Pons (tissue), 1 donor: ENCODE measurements at regions not wholly inside any gene's neighbourhood (a gene's known extent, or its start where the extent isn't known, plus 50 kb on each side); places are given as distances from the start of the nearest gene placed in this dataset.

Experiments
- DNase-seq: peaks from one replicate; pipeline ENCODE4 v3.0.0-alpha.2; 2016; ENCODE audit warnings: low spot score

DNA sequence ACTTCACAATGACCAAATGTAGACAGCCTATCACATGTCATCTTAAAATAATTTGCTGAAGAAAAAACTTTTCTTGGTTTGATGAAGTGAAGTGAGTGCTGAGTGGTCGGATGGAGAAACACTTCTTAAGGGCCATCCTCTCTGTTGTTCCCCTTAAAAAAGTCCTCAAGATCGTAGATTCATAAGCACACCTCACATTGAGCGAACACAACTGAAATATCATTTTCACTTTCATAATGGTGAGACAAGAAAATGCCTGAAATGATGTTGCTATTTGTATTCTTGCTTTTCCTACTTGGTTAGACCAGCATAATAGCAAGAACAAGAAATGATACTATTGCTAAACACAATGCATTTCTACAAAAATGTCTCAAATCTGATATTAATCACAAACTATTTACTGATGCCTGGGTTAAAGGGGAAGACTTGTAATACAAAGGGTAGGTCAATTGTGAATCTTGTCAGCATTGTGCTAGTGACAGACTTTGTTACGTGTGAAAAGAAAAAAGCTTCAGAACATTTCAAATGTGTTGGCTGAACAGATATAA, 305.6 kb upstream of the NR3C2 start:
- DNase-seq = no peak

DNA sequence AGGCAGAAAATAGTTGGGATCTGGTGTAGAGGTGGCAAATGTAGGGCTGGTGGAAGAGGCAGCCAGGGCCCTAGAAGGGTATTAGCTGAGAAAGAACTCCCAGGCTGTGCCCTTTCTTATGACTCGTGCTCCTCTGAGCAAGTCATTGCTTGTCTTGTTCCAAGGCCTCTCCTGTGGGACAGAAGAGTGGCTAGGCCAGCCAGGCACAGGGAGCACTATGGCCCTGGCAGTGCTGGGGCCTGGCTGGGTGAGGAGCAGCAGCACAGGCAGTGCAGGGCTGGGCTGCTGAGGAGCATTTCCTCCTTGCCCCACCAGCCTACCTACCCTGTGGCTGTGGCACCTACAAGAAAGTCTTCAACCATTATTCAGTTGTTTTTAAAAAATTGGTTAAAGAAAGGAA, 298.5 kb upstream of the NR3C2 start:
- DNase-seq = no peak

DNA sequence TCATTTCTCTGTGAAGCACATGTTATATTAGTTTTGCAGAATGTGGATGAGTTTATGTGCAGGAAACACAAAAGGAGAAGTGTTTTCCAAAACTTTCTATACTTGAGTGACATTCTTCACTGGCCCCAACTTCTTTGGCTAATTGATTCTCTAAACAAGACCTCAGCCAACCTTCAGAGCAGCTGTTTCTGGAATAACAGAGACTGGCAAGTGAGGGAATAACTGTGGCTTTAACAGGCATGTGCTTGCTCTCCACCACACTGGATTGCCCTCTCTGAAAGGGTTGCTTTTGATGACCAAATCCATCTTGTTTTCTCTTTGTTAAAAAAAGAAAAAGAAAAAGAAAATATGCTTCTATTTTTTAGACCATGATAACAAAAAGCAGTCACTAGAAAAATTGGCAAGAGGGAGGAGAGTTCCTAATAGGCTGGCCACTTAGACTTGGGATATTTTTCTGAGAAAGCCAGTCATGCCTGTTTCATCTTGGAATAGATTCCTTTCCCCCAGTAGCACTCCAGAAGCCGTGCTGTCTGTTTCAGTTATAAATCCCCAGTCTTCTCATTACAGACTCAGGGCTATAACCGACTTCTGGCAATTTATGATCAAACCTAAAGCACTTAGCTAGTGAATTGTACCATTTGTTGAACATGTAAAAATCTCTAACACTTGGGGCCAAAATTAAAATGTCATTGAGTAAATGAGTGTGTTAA, 295.0 kb upstream of the NR3C2 start:
- DNase-seq = peak; percentile 2

DNA sequence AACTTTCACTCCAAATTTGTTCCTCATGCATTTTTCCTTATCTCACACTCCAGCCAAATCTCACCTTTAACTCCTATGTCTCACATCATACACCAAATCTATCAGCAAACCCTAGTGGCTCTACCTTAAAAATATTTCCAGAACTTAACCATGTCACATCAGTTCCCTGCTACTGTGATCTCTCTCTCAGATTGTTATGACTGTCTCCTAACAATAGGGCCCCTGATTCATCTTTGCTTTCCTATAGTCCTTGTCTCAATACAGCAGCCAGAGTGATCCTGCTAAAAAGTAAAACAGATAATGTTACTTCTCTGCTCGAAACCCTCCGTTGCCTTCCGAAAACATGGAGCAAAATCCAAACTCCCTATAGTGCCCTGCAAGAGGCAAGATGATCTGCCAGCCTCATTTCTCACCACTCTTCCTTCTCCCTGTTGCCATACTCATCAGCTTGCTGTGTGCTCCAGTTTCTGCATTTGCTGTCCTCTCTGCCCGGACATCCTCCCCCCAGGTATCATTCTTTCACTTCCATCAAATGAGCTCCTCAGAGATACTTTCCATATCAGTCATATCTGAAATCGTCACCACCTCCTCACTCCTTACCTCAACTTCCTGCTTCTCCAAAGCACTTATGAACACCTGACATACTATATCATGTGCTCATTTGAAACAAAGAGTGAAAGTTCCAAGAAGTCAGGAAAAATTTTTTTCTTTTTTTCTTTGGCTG, 293.4 kb upstream of the NR3C2 start:
- DNase-seq = no peak

DNA sequence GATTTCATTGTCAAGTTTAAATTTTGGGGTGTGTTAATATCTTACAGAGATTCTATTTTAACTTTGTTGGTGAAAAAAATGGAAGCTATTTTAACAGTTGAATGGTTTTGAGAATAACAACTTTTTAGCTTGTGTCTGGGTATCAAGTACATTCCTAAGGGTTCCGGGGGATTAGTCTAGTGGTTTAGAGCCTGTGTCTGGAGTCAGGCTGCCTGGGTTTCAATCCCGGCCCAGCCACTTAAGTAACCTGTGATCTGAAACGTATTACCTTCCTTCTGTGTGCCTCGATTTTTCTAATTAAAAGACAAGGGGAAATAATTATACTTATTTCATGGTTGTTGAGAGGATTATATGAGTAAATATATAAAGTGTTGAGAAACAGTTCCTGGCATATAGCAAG, 288.6 kb upstream of the NR3C2 start:
- DNase-seq = no peak

DNA sequence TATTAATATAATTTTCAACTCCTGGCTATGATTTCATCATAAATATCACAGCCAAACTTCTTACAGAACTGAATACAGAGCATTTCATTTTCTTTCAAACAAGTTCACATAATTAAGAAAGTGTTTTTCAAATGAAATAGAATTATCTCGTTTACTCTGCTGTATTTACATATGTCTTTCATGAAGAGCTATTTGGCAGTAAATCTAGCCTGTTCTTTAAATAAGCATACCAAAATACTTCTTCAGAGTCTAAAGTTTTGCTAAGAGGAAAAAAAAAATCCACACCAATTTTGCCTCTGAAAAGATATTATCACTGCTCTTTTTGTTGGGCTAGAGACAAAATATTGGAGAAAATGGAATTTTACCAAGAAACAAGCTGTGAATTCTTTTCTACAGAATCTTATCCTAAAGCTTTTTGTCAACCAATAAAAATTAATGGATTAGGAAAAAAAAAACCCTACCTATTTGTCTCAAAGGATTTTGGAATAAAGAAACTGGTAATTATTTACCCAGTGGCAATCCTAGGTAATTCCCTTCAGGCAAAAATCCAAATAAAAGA, 287.9 kb upstream of the NR3C2 start:
- no peak for DNase-seq

DNA sequence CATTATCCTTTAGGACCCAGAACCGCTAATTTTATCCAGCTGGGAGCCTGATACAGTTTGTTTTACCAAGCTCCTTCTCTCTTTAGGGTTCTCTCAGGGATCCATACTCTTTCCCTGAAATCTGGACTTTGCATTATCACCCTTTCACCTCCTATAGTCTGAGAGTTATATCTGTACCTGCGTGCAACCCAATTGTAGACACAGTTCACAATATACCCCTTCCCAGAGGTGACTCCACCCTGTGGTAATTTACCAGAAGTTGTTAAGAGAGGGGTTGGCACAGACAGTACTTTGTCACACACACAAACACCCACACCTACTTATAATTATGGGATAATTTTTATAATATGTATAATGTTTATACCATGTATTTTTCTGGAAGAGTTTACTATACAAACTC, 275.8 kb upstream of the NR3C2 start:
- no peak for DNase-seq

DNA sequence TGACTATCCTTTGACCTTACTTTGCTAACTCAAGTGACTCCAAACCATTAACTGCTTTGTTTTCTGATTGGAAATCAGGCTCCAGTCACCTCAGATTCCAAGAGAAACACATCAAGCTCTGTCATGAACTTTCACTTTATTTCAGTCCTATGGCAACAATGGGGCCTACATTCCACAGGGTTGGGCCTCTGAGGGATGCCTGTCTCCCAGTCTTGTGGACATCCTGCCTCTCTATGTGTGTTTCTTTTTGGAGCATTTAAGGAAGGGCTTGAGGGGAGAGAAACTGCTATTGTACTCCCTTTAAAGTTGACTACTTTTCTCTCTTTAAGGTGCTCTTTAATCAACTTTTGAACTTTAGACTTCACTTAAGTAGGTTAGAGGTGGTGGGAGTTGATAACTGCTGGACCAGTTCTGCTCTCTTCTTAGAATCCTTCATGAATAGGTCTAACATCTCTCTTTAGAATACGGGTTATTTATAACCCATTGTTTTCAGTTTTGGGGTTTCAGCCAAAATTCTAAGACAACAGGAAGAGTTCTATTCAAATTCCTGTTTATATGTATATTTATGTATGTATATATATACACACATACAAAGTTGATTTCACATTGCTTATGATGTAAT, 274.3 kb upstream of the NR3C2 start:
- DNase-seq = no peak

DNA sequence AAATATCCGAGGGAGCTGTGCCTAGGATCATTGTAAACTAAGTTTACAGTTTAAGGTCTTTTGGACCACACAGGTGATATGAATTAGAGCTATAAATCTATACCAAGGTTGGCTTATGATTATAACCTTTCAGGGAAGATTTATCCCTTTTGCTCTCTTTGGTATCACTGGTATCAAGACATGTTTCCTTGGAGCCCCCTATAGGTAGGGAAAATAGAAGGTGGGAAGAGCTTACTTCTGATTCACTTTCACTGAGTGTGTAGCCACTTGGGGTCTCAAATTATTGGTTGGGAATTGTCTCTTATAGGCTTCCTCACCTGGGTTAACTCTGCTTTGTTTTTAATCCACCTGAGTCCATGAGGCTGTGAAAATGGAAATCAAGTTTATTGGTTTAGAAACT, 262.1 kb upstream of the NR3C2 start:
- DNase-seq = no peak

DNA sequence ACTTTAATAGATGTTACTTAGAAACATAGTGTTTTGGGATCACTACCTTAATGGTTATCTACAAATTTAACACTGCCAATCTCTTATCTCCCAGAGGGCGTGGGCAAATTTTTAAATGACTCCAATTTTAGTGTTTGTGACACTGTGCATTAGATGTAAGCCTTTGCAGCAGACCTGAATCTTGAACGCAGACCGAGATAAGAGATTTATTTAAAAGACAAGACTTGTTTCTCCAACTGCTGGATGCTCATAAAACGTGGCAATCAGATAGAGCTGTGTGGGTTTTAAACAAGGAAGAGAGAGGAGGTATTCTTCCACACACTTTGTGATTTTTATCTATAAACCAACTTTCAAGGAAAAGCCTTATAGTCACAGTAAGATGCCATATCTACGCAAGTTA, 252.5 kb upstream of the NR3C2 start:
- no peak for DNase-seq

DNA sequence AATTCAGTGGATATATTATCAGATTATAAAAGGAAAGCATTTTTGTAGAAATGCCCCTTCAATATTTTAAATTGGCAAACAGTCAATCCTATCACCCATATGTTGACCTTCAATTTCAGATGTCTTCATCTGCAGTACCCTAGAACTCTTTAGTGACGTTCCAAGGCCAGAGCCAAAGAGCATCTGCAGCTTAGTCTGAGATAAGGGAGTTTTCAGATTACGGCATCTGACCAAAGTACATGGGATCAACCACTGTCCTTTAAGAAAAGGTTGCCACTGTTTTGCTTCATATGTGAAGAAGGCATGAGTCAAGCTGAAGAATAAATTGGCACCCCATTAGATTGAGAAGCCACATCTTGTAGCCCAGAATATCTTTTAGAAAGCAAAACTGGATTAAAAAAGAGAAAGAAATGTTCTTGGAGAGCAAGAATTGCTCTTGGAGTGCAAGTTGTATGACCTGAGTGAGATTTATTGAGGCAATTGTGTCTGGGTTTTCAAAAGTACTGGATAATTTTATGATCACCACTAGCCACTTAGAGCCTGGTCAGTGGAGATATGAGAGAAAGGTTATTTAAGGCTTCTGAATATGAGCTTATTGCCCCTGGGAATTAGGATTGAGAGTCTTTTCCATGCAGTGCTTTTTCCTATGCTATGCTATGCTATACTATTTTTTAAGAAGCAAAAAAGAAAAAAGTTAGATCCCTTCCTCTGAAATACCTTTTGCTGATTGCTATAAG, 251.9 kb upstream of the NR3C2 start:
- no peak for DNase-seq

DNA sequence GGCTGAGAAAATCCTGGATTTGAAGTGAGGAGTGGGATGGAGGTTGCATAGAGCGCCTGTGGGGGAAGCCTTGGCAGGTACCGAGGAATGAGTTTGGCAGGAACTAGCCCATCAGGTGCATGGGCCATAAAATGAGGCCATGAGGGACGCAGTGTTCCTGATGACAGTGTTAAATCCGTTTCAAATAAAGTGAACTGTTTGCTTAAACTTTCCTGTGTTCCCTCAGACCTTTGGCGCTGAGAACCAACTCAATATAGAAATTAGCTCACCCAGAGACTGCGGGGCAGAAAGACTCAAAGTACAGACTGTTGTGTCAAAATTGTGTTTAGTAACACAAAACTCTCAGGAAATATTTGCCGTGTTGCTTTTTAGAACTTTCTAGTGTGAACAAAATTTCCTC, 250.0 kb upstream of the NR3C2 start:
- no peak for DNase-seq

DNA sequence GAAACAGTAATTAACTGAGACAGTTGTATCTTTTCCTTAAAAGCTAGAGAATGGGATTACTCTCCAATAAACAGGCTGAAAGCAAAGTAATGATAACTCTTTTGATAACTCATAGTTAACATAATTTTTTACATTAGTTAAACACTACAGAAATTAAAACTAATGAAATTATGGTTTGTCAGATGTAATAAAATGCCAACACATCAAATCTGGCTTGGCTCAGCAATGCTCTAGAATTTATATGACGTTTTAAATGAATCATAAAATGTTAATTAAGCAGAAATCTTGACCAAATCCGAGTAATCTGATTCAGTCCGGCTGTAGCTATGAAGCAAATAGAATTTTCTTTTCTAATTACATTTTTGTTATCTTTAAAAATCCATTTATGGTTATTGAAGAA, 244.2 kb upstream of the NR3C2 start:
- DNase-seq = no peak

DNA sequence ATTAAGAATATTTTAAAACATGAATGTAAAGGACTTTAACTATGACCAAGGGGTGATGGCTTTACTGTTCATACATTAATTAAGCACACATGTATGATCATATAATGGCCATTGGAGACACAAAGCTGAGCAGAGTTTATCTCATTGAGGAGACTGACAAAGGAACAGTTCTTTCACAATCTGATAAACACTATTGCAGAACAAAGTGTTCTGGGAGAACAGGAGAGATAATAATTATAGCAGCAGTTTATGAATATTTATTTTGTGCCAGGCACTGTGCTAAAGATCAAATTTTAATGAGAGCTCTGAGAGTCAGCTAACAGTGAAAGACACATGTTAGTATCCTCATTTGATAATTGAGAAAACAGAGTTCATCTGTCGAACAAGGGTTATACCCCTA, 242.4 kb upstream of the NR3C2 start:
- no peak for DNase-seq

DNA sequence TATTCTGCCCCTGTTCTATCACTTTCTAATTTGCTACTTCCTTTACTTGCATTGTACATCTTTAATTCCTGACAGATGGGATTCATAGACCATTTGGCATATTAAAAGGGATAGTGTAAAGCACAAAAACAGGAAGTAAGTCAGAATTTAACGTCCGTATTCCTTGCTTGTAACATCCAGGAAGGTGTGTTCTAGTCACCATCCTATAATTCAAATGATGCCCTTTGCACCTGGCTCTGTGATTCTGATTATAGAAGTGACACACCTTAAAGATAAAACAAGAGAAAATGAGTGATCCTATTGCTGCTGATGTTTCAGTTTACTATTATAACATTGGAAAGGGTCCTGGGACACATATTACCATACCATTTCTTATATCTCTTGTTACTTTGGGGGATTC, 238.7 kb upstream of the NR3C2 start:
- DNase-seq = no peak

DNA sequence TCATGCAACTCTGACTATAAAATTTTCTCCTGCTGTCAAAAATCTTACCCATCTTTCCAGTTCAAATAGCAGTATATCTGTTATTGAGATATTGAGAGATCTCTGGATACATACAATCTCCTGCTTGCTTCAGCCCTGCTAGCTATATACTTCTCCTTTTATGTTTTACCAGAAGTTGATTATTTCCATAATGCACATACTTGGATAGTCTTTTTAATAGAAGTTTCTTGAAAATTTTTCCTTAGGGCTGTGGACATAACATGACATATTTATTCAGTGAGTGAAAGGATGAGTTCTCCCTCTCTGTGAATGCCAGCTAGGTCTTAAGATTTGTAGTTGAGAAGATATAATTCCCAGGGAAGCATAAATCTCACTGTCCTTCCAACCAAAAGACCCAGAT, 234.1 kb upstream of the NR3C2 start:
- DNase-seq = no peak

DNA sequence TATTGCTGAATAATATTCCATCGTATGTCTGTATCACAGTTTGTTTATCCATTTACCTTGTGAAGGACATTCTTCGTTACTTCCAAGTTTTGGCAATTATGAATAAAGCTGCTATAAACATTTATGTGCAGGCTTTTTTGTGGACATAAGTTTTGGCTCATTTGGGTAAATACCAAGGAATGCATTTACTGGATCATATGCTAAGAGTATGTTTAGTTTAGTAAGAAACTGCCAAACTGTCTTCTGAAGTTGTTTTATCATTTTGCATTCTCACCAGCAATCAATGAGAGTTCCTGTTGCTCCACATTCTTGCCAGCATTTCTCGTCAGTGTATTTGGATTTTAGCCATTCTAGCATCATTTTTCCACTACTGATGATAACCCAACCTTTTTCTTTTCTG, 232.7 kb upstream of the NR3C2 start:
- DNase-seq = no peak

DNA sequence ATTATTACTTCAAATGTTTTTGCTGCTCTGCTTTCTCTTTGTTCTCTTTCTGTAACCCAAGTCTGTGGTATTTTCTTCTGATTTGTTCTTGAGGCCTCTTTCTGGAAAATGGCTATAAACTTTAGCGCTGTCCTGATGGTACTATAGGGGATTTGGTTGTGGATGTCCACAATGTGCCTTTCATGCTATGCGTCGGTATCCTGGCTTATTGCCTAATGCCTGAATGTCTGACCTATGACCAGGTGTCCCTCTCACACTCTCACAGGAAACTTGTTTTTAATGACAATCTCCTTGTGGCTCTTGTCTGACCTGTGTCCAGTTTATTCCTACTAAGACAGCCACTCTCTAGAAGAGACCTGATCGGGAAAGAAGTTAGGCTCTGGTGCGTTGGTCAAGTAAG, 222.4 kb upstream of the NR3C2 start:
- DNase-seq = no peak

DNA sequence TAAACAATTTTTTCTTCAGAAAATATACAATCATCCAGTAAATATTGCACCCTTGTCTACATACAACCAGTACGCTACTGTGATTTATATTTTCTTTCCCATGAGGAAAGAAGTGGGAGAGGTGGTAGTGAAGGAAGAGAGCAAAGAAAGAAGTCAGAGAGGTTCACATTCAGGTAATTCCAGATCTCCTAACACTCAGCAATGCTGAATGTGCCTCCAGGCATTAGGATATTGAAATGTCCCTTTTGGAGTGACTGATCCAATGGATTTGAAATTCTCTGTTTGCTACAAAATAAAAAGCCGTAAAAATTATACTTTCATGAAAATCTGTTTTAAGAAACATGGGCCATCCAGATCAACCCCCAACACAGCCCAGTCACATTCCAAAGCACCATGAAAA, 211.9 kb upstream of the NR3C2 start:
- no peak for DNase-seq

DNA sequence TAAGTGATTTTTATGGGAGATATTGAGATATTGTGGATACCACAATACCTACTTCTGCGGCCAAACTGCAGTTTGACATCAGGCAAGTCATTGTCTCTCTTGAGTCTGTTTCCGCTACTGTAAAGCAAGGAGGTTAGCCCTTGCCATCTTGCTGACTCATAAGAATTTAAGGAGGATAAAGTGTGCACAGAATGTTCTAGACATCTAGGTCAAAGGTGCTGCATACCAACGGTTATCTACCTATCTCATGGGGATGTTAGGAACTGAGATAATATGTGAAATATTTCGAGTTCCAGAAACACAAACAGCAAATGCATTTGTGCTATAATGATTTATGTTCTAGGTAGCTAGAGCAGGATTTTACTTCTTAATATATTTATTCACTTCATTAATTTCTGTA, 211.5 kb upstream of the NR3C2 start:
- DNase-seq = no peak

DNA sequence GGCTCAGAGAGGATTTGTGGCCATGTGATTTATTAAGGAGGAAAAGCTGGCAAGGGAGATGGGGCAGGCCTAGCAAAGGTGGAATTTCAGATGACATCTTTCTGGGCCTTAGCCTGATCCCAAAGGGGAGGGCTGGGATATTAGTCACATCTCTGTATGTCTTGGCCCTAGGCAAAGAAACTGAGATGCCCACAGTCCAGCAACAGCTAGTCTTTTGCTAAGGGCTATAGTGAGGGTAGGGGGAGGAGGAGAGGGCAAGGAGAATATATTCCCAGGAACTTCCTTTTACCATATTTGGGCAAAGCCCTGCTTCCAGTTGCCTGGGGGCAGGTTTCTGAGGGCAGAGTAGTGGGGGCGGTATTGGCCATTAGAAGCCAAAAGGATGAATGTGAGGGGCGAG, 209.8 kb upstream of the NR3C2 start:
- DNase-seq = no peak

DNA sequence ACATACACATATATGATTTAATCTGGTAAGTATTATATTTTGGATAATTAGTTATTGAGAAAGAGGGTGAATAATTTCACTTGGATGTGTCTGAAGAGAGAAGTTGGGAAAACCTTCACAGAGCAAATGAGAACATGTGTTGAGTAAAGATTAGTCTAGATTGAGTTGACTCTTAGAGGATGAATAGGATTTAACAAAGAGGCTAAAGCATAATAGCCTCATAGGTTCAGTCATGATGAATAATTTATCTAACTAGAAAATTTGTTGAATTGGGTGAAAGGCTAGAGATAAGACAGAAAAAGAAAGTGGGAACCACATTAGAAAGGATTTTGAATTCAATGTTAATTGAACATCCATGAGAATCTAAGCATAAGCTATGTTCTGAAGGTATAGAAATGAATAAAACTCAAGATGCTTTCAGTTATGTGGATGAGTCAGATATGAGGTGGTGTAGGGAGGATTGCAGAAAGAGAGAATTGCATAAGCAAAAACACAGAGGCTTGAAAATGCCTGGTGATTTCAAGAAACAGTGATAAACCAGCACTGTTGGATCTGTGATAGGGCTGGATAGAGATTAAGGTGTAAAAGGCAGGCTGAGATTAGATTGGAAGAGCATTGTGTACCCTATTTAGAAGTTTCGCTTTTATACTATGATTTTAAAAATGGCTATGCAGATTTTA, 207.6 kb upstream of the NR3C2 start:
- peak; percentile 4 for DNase-seq
